CD8-positive, alpha-beta memory T cell (primary cell): ENCODE measurements at regions not wholly inside any gene's neighbourhood (a gene's known extent, or its start where the extent isn't known, plus 50 kb on each side); places are given as distances from the start of the nearest gene placed in this dataset.

ENCODE experiments used
- CTCF ChIA-PET: fragments of 350-600 bp; sonication (Branson Sonifier 250); formaldehyde crosslinking; loops from one replicate; lab custom pipeline; 2021; ENCODE audit warnings: antibody characterized with exemption; lab: Charles Lee
- POLR2A ChIA-PET: fragments of 350-600 bp; sonication (Branson Sonifier 250); formaldehyde crosslinking; loops from one replicate; lab custom pipeline; 2021; ENCODE audit warnings: antibody characterized with exemption; lab: Charles Lee
- DNase-seq, 5 donors: peaks; one replicate each; pipeline versions ENCODE4 v3.0.0 to v3.0.0-alpha.2; 2020 to 2022; ENCODE audit warnings: mixed read lengths in 1 of 5
- H3K27ac ChIP-seq: one replicate; pipeline ENCODE4 v1.7.0; 2013; ENCODE audit warnings: low read depth, mild to moderate bottlenecking, low read length, moderate library complexity
- H3K27me3 ChIP-seq: 2 replicates; pipeline ENCODE4 v1.7.0; 2013; ENCODE audit warnings: low read length, mild to moderate bottlenecking; ENCODE audit not compliant: insufficient read depth, poor library complexity, severe bottlenecking
- H3K36me3 ChIP-seq: 2 replicates; pipeline ENCODE4 v1.7.0; 2013; ENCODE audit warnings: mild to moderate bottlenecking, low read length, moderate library complexity; ENCODE audit not compliant: insufficient read depth
- H3K4me1 ChIP-seq: 2 replicates; pipeline ENCODE4 v1.7.0; 2013; ENCODE audit warnings: mild to moderate bottlenecking, low read length, moderate library complexity; ENCODE audit not compliant: insufficient read depth
- H3K4me3 ChIP-seq: 2 replicates; pipeline ENCODE4 v1.7.0; 2013; ENCODE audit warnings: mild to moderate bottlenecking, low read length
- H3K9me3 ChIP-seq: 2 replicates; pipeline ENCODE4 v1.7.0; 2013; ENCODE audit warnings: mild to moderate bottlenecking, low read length
- H3K27ac Mint-ChIP-seq, 8 donors: one replicate each; pipeline ENCODE4 v1.8.0; 2020 to 2021; ENCODE audit warnings: mixed read lengths in 8 of 8, mild to moderate bottlenecking in 6 of 8, inconsistent platforms in 3 of 8, moderate library complexity in 3 of 8
- H3K27me3 Mint-ChIP-seq, 2 donors: one replicate each; pipeline ENCODE4 v1.8.0; 2020 to 2021; ENCODE audit warnings: mixed read lengths in 2 of 2, mild to moderate bottlenecking in 1 of 2, moderate library complexity in 1 of 2
- H3K36me3 Mint-ChIP-seq, 3 donors: one replicate each; pipeline ENCODE4 v1.8.0; 2020 to 2021; ENCODE audit warnings: mixed read lengths in 3 of 3, inconsistent platforms in 1 of 3, mild to moderate bottlenecking in 1 of 3
- H3K4me1 Mint-ChIP-seq, 3 donors: one replicate each; pipeline ENCODE4 v1.8.0; 2020 to 2021; ENCODE audit warnings: mixed read lengths in 3 of 3, inconsistent platforms in 1 of 3, mild to moderate bottlenecking in 1 of 3
- H3K4me3 Mint-ChIP-seq, 7 donors: one replicate each; pipeline ENCODE4 v1.8.0; 2020 to 2021; ENCODE audit warnings: mixed read lengths in 7 of 7, mild to moderate bottlenecking in 6 of 7, moderate library complexity in 4 of 7, inconsistent platforms in 2 of 7
- H3K9me3 Mint-ChIP-seq, 5 donors: one replicate each; pipeline ENCODE4 v1.8.0; 2020 to 2022; ENCODE audit warnings: mixed read lengths in 5 of 5, mild to moderate bottlenecking in 3 of 5, moderate library complexity in 2 of 5, inconsistent platforms in 1 of 5

GRCh38 chr7:21154614-21155013, 273.3 kb upstream of the SP4 start:
- Histone ChIP-seq H3K27ac (no peak overlapping the region), H3K27me3 (no peaks in the 10 kb centered on the region), H3K4me1 (no peaks in the 10 kb centered on the region), H3K36me3 (no peaks in the 10 kb centered on the region), H3K4me3 (no peak overlapping the region), H3K9me3 (no peaks in the 10 kb centered on the region)
- Mint-ChIP-seq H3K9me3 (peaks cover 0 to 5% (median 0%) of the 10 kb centered on the region in 5 donors), H3K36me3 (no peaks in the 10 kb centered on the region), H3K4me1 (no peaks in the 10 kb centered on the region), H3K4me3 (no peak overlapping the region), H3K27me3 (peaks cover 2 to 9% of the 10 kb centered on the region in 2 donors), H3K27ac (no peak overlapping the region)
- POLR2A ChIA-PET = no interaction called here
- CTCF ChIA-PET = no interaction called here
- no peak for DNase-seq

- no peaks in the 10 kb centered on the region for H3K36me3 Mint-ChIP-seq
- H3K27ac Mint-ChIP-seq = no peak overlapping the region
- Histone ChIP-seq H3K4me3 (no peak overlapping the region), H3K36me3 (no peaks in the 10 kb centered on the region), H3K4me1 (no peaks in the 10 kb centered on the region), H3K27me3 (no peaks in the 10 kb centered on the region), H3K27ac (no peak overlapping the region), H3K9me3 (no peaks in the 10 kb centered on the region)
- H3K27me3 Mint-ChIP-seq = peaks cover 5 to 14% of the 10 kb centered on the region in 2 donors
- H3K4me3 Mint-ChIP-seq = no peak overlapping the region
- no peak for DNase-seq
- H3K4me1 Mint-ChIP-seq = no peaks in the 10 kb centered on the region
- peaks cover 0 to 7% (median 0%) of the 10 kb centered on the region in 5 donors for H3K9me3 Mint-ChIP-seq
- ChIA-PET POLR2A (no interaction called here), CTCF (no interaction called here)
These were observed 268.4 kb upstream of the SP4 start for GRCh38 chr7:21159506-21159905.

GRCh38 chr7:21160401-21160800, 267.5 kb upstream of the SP4 start:
- Histone ChIP-seq H3K27ac (no peak overlapping the region), H3K4me1 (no peaks in the 10 kb centered on the region), H3K4me3 (no peak overlapping the region), H3K36me3 (no peaks in the 10 kb centered on the region), H3K9me3 (no peaks in the 10 kb centered on the region), H3K27me3 (no peaks in the 10 kb centered on the region)
- peaks cover 0 to 7% (median 0%) of the 10 kb centered on the region in 5 donors for H3K9me3 Mint-ChIP-seq
- H3K36me3 Mint-ChIP-seq = no peaks in the 10 kb centered on the region
- H3K4me3 Mint-ChIP-seq = no peak overlapping the region
- no peak overlapping the region for H3K27ac Mint-ChIP-seq
- no peak for DNase-seq
- CTCF ChIA-PET = no interaction called here
- POLR2A ChIA-PET = no interaction called here
- H3K27me3 Mint-ChIP-seq = peaks cover 5 to 23% of the 10 kb centered on the region in 2 donors
- H3K4me1 Mint-ChIP-seq = no peaks in the 10 kb centered on the region

- H3K27ac ChIP-seq = no peak overlapping the region
- POLR2A ChIA-PET = no interaction called here
These were observed 259.9 kb upstream of the SP4 start for GRCh38 chr7:21167942-21168341.

GRCh38 chr7:21169667-21170580, 258.0 kb upstream of the SP4 start:
- no peak for DNase-seq
- no peak overlapping the region for H3K4me3 ChIP-seq
- H3K4me1 ChIP-seq = no peaks in the 10 kb centered on the region
- H3K27ac ChIP-seq = no peak overlapping the region
- ChIA-PET POLR2A (no interaction called here), CTCF (no interaction called here)
- H3K36me3 Mint-ChIP-seq = no peaks in the 10 kb centered on the region
- no peak overlapping the region for H3K27ac Mint-ChIP-seq
- H3K36me3 ChIP-seq = no peaks in the 10 kb centered on the region
- H3K4me3 Mint-ChIP-seq = no peak overlapping the region
- no peaks in the 10 kb centered on the region for H3K9me3 Mint-ChIP-seq
- no peaks in the 10 kb centered on the region for H3K27me3 ChIP-seq
- peaks cover 7 to 63% of the 10 kb centered on the region in 2 donors for H3K27me3 Mint-ChIP-seq
- no peaks in the 10 kb centered on the region for H3K9me3 ChIP-seq
- peaks cover 0 to 5% (median 4%) of the 10 kb centered on the region in 3 donors for H3K4me1 Mint-ChIP-seq

More at GRCh38 chr7:21167942-21168341, 259.9 kb upstream of the SP4 start:
- H3K27me3 ChIP-seq = no peaks in the 10 kb centered on the region
- no peak overlapping the region for H3K4me3 ChIP-seq
- H3K27ac Mint-ChIP-seq = no peak overlapping the region
- H3K36me3 ChIP-seq = no peaks in the 10 kb centered on the region
- H3K4me3 Mint-ChIP-seq = no peak overlapping the region
- H3K36me3 Mint-ChIP-seq = no peaks in the 10 kb centered on the region
- no peak for DNase-seq
- no peaks in the 10 kb centered on the region for H3K9me3 ChIP-seq
- H3K4me1 Mint-ChIP-seq = peaks cover 0 to 5% (median 4%) of the 10 kb centered on the region in 3 donors
- H3K27me3 Mint-ChIP-seq = peaks cover 7 to 58% of the 10 kb centered on the region in 2 donors
- no peaks in the 10 kb centered on the region for H3K4me1 ChIP-seq
- H3K9me3 Mint-ChIP-seq = peaks cover 0 to 2% (median 0%) of the 10 kb centered on the region in 5 donors
- CTCF ChIA-PET = no interaction called here

GRCh38 chr7:21172800-21173199, 255.1 kb upstream of the SP4 start:
- ChIA-PET POLR2A (no interaction called here), CTCF (no interaction called here)
- Histone ChIP-seq H3K27ac (no peak overlapping the region), H3K36me3 (no peaks in the 10 kb centered on the region), H3K4me1 (no peaks in the 10 kb centered on the region), H3K4me3 (no peak overlapping the region), H3K27me3 (no peaks in the 10 kb centered on the region), H3K9me3 (no peaks in the 10 kb centered on the region)
- Mint-ChIP-seq H3K36me3 (no peaks in the 10 kb centered on the region), H3K4me1 (peaks cover 0 to 5% (median 4%) of the 10 kb centered on the region in 3 donors), H3K27me3 (peaks cover 9 to 39% of the 10 kb centered on the region in 2 donors), H3K4me3 (no peak overlapping the region), H3K9me3 (peaks cover 0 to 2% (median 0%) of the 10 kb centered on the region in 5 donors), H3K27ac (no peak overlapping the region)
- no peak for DNase-seq

- DNase-seq = no peak
- Histone ChIP-seq H3K9me3 (no peaks in the 10 kb centered on the region), H3K27me3 (no peaks in the 10 kb centered on the region), H3K4me1 (no peaks in the 10 kb centered on the region), H3K36me3 (no peaks in the 10 kb centered on the region), H3K4me3 (no peak overlapping the region), H3K27ac (no peak overlapping the region)
- no peak overlapping the region for H3K4me3 Mint-ChIP-seq
- H3K9me3 Mint-ChIP-seq = peaks cover 0 to 2% (median 0%) of the 10 kb centered on the region in 5 donors
- peaks cover 0 to 5% (median 4%) of the 10 kb centered on the region in 3 donors for H3K4me1 Mint-ChIP-seq
- H3K27ac Mint-ChIP-seq = no peak overlapping the region
- ChIA-PET POLR2A (no interaction called here), CTCF (no interaction called here)
- H3K27me3 Mint-ChIP-seq = peaks cover 9 to 34% of the 10 kb centered on the region in 2 donors
- no peaks in the 10 kb centered on the region for H3K36me3 Mint-ChIP-seq
These were observed 254.4 kb upstream of the SP4 start for GRCh38 chr7:21173436-21173835.

- no peak for DNase-seq
- H3K4me1 Mint-ChIP-seq = no peaks in the 10 kb centered on the region
- Histone ChIP-seq H3K9me3 (no peaks in the 10 kb centered on the region), H3K27me3 (no peaks in the 10 kb centered on the region), H3K4me1 (no peaks in the 10 kb centered on the region), H3K4me3 (no peak overlapping the region), H3K36me3 (no peaks in the 10 kb centered on the region), H3K27ac (no peak overlapping the region)
- H3K36me3 Mint-ChIP-seq = no peaks in the 10 kb centered on the region
- peaks cover 0 to 2% (median 0%) of the 10 kb centered on the region in 5 donors for H3K9me3 Mint-ChIP-seq
- H3K27ac Mint-ChIP-seq = no peak overlapping the region
- ChIA-PET CTCF (no interaction called here), POLR2A (no interaction called here)
- H3K4me3 Mint-ChIP-seq = no peak overlapping the region
- peaks cover 3 to 20% of the 10 kb centered on the region in 2 donors for H3K27me3 Mint-ChIP-seq
These were observed 252.2 kb upstream of the SP4 start for GRCh38 chr7:21175714-21176113.
